IPS-20b (cell line): ENCODE measurements at regions not wholly inside any gene's neighbourhood (a gene's known extent, or its start where the extent isn't known, plus 50 kb on each side); places are given as distances from the start of the nearest gene placed in this dataset.
"Not testable (repeated sequence)": the region's sequence is repeated elsewhere in the genome, so short reads cannot be mapped to it uniquely, and the experiment has no call there.

Experiments used
- H3K27ac ChIP-seq: one replicate; pipeline ENCODE4 v1.5.1; 2013; ENCODE audit warnings: low read length
- H3K27me3 ChIP-seq: 2 replicates; pipeline ENCODE4 v1.6.1; 2013; ENCODE audit warnings: mild to moderate bottlenecking, low read length, inconsistent platforms; ENCODE audit not compliant: insufficient read depth
- H3K36me3 ChIP-seq: 2 replicates; pipeline ENCODE4 v1.6.1; 2013; ENCODE audit warnings: low read depth, mild to moderate bottlenecking, inconsistent platforms, low read length, moderate library complexity; ENCODE audit not compliant: insufficient read depth
- H3K4me1 ChIP-seq: 2 replicates; pipeline ENCODE4 v1.6.1; 2013; ENCODE audit warnings: mild to moderate bottlenecking, control low read depth, inconsistent platforms, low read length, moderate library complexity; ENCODE audit not compliant: insufficient read depth
- H3K4me3 ChIP-seq: 2 replicates; pipeline ENCODE4 v1.5.1; 2013; ENCODE audit warnings: mild to moderate bottlenecking, low read length, inconsistent platforms
- H3K9ac ChIP-seq: 2 replicates; pipeline ENCODE4 v1.6.1; 2013; ENCODE audit warnings: low read depth, mild to moderate bottlenecking, inconsistent platforms, low read length, moderate library complexity
- H3K9me3 ChIP-seq: 2 replicates; pipeline ENCODE4 v1.6.1; 2013; ENCODE audit warnings: mild to moderate bottlenecking, low read depth, low read length, inconsistent platforms; ENCODE audit not compliant: insufficient read depth

DNA sequence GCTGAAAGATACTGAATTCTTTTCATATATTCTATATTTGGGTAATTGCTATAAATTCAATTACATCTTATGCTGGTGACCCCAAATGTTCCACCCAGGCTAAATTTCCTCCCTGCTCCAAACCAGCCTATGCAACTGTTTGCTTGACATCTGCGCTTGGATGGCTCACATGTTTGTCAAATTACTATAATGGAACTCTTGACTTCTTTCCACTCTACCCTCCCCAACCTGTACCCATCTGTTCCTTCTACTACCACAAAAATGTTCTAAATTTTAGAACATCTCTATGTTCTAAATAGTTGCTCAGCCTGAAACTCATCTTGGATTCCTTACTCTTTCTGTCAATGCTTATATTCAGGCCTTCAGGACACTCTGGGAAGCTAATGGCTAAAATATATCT lies 249.9 kb upstream of the SMIM30 start:
- H3K4me1 ChIP-seq = no peaks in the 10 kb centered on the region
- no peak overlapping the region for H3K4me3 ChIP-seq
- H3K9me3 ChIP-seq = 0 out of 2 replicates have a peak, but pooled peaks cover 4% of the 10 kb centered on the region
- no peak overlapping the region for H3K9ac ChIP-seq
- no peak overlapping the region for H3K27ac ChIP-seq
- H3K36me3 ChIP-seq = no peaks in the 10 kb centered on the region
- peaks cover 98% of the 10 kb centered on the region for H3K27me3 ChIP-seq

DNA sequence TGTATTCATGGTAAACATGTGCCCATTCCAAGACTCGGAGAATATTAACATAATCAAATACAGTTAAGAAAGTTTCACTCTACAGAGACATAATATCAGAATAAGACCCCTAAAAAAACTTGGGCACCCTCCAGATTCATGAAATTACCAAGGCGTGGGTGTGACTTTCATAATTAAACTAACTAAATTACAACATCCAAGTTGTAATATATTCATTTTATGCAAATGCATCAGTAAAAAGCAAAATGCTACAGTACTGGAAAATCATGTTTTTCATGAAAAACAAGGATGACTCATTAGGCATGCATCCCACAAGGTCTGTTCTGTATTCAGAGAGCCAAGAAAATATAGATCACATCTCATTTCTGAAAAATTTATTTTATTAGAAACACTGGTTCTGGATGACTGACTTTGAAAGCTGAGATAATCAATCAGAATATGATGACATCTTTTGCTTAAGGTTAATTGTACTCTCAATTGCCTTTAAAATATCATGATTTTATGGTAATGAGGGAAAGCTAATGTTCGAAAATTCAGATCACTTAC lies 248.8 kb upstream of the SMIM30 start:
- H3K36me3 ChIP-seq = no peaks in the 10 kb centered on the region
- H3K27me3 ChIP-seq = peaks cover 100% of the 10 kb centered on the region
- no peak overlapping the region for H3K4me3 ChIP-seq
- 0 out of 2 replicates have a peak, but pooled peaks cover 4% of the 10 kb centered on the region for H3K9me3 ChIP-seq
- H3K9ac ChIP-seq = no peak overlapping the region
- no peaks in the 10 kb centered on the region for H3K4me1 ChIP-seq
- H3K27ac ChIP-seq = no peak overlapping the region

DNA sequence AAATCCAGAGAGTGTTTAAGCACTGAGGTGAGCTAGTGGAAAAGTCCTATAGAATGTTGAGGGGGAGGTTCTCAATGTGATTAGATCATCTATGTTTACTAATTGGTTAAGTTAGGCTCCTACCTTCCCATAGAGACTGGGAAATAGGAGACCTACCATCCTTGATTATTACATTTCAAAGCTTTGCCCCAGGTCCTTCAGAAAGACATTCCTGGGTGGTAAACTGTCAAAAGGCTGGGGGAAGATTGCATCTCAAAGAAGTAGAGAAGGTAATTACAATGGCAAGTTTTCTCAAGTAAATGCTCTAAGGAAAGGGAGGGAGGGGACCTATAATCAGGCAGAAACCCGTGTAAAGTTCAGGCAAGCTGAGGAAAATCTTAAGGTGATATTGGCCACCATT lies 247.8 kb upstream of the SMIM30 start:
- no peak overlapping the region for H3K4me3 ChIP-seq
- H3K36me3 ChIP-seq = no peaks in the 10 kb centered on the region
- H3K9me3 ChIP-seq = 0 out of 2 replicates have a peak, but pooled peaks cover 4% of the 10 kb centered on the region
- H3K27ac ChIP-seq = no peak overlapping the region
- peaks cover 100% of the 10 kb centered on the region for H3K27me3 ChIP-seq
- H3K9ac ChIP-seq = no peak overlapping the region
- H3K4me1 ChIP-seq = no peaks in the 10 kb centered on the region

DNA sequence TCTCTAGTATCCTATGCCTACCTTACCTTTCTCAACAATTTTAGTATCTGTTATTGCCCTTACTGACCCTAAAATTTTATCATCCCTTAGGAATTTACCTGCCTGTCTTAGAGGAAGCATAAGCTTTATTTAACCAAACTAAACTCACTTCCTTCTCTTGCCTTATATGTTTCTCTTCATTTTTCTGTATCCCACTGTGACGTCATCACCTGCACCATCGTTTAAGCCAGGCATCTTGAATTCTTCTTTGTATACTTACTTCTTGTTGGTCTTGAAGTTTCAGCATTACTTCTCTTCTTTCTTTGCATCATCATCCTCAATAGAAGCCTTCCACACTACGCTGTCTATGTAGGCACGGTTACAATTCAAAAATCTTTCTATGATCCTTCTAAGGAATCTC lies 231.0 kb upstream of the SMIM30 start:
- H3K4me3 ChIP-seq = no peak overlapping the region
- H3K9ac ChIP-seq = no peak overlapping the region
- no peaks in the 10 kb centered on the region for H3K4me1 ChIP-seq
- peaks cover 19% of the 10 kb centered on the region; the same call in 1 of the 2 replicates for H3K27me3 ChIP-seq
- H3K27ac ChIP-seq = no peak overlapping the region
- no peaks in the 10 kb centered on the region for H3K36me3 ChIP-seq
- no peaks in the 10 kb centered on the region for H3K9me3 ChIP-seq

DNA sequence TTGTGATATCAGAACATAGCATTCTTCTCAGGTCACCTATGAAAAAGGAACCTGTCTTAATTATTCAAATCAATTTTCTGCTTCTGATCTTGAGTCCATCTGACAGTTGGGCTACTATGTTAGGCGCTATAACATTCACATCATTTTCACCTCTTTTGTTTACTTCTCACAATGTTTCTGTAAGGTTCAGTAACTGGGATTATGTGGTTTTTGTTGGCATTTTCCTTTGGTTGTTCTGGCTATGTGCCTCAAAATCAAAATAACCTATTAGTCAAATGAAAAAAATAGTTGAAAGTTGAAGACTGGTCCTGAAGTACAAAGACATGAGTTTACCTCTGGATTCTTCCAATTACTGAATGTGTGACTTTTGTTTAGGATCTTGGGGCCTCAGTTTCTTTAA lies 221.3 kb upstream of the SMIM30 start:
- Histone ChIP-seq H3K27ac (no peak overlapping the region), H3K27me3 (no peaks in the 10 kb centered on the region), H3K4me3 (no peak overlapping the region), H3K4me1 (no peaks in the 10 kb centered on the region), H3K9me3 (no peaks in the 10 kb centered on the region; the same call in 1 of the 2 replicates), H3K36me3 (no peaks in the 10 kb centered on the region), H3K9ac (no peak overlapping the region)

DNA sequence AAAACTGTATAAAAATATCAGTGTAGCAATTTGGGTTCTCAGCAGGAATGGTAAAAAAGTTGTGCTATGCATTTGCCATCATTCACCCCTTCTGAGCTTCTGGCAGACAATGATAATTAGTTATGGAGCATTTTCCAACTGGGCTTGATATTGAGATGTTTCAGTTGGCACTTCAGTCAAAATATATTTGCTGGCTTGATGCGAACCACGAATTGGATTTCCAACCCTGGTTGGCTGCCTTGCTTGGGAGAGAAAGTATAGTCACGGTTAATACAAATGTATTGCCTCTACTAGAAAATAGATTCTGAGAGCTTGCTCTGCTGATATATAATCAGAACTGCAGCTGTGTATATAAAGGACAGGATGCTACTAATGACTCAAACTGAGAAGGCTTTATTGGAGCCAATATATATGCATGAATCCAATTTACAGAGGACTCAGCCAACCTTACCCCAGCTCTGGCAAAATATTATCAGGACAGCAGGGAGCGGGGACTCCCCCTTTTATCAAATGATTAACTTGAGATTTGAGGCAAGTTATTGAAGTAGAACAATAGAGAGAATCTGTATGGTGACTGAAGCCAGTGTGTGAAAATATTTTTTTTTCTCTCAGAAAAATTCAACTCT lies 219.8 kb upstream of the SMIM30 start:
- H3K4me1 ChIP-seq = no peaks in the 10 kb centered on the region
- H3K9me3 ChIP-seq = no peaks in the 10 kb centered on the region; the same call in 1 of the 2 replicates
- no peaks in the 10 kb centered on the region for H3K27me3 ChIP-seq
- H3K36me3 ChIP-seq = no peaks in the 10 kb centered on the region
- H3K9ac ChIP-seq = no peak overlapping the region
- H3K27ac ChIP-seq = no peak overlapping the region
- no peak overlapping the region for H3K4me3 ChIP-seq

DNA sequence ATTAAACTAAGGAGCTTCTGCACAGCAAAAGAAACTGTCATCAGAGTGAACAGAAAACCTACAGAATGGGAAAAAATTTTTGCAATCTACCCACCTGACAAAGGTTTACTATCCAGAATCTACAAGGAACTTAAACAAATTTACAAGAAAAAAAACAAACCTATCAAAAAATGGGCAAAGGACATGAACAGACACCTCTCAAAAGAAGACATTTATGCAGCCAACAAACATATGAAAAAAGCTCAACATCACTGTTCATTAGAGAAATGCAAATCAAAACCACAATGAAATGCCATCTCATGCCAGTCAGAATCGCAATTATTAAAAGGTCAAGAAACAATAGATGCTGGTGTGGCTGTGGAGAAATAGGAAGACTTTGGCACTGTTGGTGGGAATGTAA lies 218.5 kb upstream of the SMIM30 start:
- H3K9me3 ChIP-seq, H3K36me3 ChIP-seq, H3K4me3 ChIP-seq, H3K9ac ChIP-seq, H3K27ac ChIP-seq, H3K27me3 ChIP-seq, H3K4me1 ChIP-seq: not testable (repeated sequence)

DNA sequence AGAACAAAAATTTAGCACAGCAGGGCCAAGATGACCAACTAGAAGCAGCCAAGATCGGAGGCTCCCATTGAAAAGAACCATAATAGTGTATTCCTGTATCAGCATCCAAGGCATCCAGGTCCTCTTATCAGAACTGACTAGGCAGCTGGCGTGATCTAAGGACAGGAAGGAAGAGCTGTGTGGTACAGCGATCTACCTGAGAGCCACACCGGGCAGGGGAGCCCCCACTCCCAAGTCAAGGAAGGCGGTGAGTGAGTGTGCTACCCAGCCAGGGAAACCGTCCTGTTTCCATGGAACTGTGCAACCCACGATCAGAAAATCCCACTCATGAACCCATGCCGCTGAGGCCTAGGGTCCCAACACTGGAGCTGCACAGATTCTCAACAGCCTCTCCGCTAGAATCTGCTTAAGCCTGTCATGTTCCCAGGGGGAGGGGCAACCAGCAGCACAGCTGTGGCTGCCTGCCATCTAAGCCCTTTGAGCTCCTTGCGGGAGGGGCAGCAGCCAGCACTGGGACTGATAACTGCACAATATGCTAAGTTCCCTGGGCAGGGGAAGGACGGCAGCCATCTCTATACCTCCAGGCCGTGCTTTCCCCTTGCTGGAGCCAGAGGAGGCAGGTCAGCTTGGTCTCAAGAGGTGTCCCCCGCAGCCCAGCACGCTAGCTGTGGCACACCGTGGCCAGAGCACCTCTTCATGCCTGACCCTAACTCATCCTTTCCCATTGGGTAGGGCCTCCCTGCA lies 213.0 kb upstream of the SMIM30 start:
- Histone ChIP-seq H3K9ac (no peak overlapping the region), H3K36me3 (no peaks in the 10 kb centered on the region), H3K9me3 (no peaks in the 10 kb centered on the region), H3K27ac (no peak overlapping the region), H3K4me3 (no peak overlapping the region), H3K4me1 (peaks cover 3% of the 10 kb centered on the region; the same call in 1 of the 2 replicates), H3K27me3 (no peaks in the 10 kb centered on the region)

DNA sequence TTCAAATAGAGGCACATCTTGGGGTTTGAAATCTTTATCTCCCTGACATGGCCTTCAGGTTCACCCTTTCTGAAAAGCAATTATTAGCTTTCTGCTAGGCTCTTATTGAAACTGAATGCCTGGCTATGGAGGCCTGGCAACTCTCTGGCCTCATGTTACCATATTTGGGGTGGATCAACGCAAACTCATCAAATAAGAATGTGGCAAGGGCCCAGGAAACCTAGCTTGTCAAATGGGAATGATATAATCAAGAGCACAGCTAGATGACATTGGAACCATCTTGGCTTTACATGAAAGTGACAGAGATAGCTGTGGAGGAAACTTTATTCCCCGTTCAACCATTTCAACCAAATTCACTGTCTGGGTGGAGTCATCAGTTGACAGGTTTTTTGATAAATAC lies 202.8 kb upstream of the SMIM30 start:
- H3K9me3 ChIP-seq = no peaks in the 10 kb centered on the region
- no peaks in the 10 kb centered on the region for H3K36me3 ChIP-seq
- no peak overlapping the region for H3K9ac ChIP-seq
- H3K4me3 ChIP-seq = no peak overlapping the region
- H3K4me1 ChIP-seq = no peaks in the 10 kb centered on the region
- no peak overlapping the region for H3K27ac ChIP-seq
- H3K27me3 ChIP-seq = no peaks in the 10 kb centered on the region

DNA sequence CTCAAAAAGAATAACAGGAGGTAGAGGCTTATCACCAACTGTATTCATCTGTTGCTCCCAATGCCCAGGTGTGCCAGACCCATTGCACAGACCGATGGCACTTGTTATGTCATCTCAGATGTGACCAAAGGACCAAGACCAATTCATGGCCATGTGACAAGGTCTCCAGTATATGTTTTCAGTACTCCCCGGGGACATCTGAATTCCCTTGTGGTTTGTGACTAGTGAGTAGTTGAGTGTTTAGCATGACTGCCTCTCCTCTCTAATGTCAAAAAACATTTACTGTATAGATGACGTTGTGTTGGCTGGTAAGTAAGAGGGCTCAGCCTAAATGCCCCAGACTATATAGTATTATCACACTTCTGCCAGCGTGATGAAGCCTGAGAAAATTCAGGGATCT lies 202.1 kb upstream of the SMIM30 start:
- Histone ChIP-seq H3K36me3 (no peaks in the 10 kb centered on the region), H3K4me3 (no peak overlapping the region), H3K4me1 (no peaks in the 10 kb centered on the region), H3K9ac (no peak overlapping the region), H3K27me3 (no peaks in the 10 kb centered on the region), H3K9me3 (no peaks in the 10 kb centered on the region), H3K27ac (no peak overlapping the region)

DNA sequence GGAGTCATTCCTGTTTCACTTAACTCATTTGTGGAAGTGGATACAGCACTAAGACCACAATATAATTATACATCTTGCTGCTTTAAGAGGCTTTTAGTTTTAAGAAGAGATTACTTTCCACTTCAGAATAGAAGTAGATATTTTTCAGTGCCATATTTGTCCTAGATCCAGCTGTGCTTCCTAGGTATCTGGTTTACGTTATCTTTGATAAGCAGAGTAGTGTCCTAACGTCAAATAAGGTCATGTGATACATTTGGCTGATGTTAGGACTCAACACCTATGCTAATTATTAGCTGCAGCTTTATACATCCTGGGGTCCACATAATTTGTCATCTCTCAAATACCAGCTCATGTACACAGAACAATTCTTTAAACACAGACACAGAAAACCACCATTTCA lies 196.2 kb upstream of the SMIM30 start:
- no peaks in the 10 kb centered on the region for H3K9me3 ChIP-seq

DNA sequence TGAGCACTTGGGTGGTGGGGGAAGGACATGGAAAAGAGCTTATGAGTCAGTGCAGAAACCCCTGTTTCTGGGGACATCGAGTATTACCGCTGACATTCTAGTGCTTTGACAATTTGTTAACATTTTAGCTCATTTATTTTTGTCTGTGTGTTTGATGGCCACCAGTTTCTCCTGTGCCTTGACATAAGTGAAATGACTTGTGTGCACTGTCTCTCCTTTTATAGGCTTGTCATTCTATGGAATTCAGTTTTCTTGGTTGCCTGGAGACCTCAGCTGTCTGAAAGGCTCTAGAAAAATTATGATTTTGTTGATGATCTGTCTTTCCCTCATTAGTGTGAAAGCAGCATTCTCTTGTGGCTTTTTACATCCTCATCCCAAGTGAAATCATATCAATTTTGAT lies 190.0 kb upstream of the SMIM30 start:
- Histone ChIP-seq H3K9me3 (no peaks in the 10 kb centered on the region), H3K27ac (no peak overlapping the region)

More for the DNA sequence above, 196.2 kb upstream of the SMIM30 start:
- Histone ChIP-seq H3K4me3 (no peak overlapping the region), H3K36me3 (no peaks in the 10 kb centered on the region), H3K27me3 (no peaks in the 10 kb centered on the region; the same call in 1 of the 2 replicates), H3K4me1 (no peaks in the 10 kb centered on the region), H3K9ac (no peak overlapping the region), H3K27ac (no peak overlapping the region)

More for the DNA sequence above, 190.0 kb upstream of the SMIM30 start:
- H3K9ac ChIP-seq = no peak overlapping the region
- H3K27me3 ChIP-seq = no peaks in the 10 kb centered on the region; the same call in 1 of the 2 replicates
- no peaks in the 10 kb centered on the region for H3K36me3 ChIP-seq
- no peak overlapping the region for H3K4me3 ChIP-seq
- H3K4me1 ChIP-seq = no peaks in the 10 kb centered on the region
